Neuron (in vitro differentiated cells): ENCODE measurements at regions not wholly inside any gene's neighbourhood (a gene's known extent, or its start where the extent isn't known, plus 50 kb on each side); places are given as distances from the start of the nearest gene placed in this dataset.

ENCODE experiments used
- H2AFZ ChIP-seq: one replicate; pipeline ENCODE4 v1.6.1; 2013; ENCODE audit warnings: low read depth, mild to moderate bottlenecking, inconsistent platforms, low read length, moderate library complexity
- H3K27me3 ChIP-seq: one replicate; pipeline ENCODE4 v1.6.1; 2013; ENCODE audit warnings: low read length; ENCODE audit not compliant: insufficient read depth
- H3K36me3 ChIP-seq: one replicate; pipeline ENCODE4 v1.6.1; 2013; ENCODE audit warnings: low read length; ENCODE audit not compliant: insufficient read depth
- H3K4me1 ChIP-seq: one replicate; pipeline ENCODE4 v1.6.1; 2013; ENCODE audit warnings: low read length; ENCODE audit not compliant: insufficient read depth
- H3K4me3 ChIP-seq: 2 replicates; pipeline ENCODE4 v1.5.1; 2013; ENCODE audit warnings: mild to moderate bottlenecking, low read length, moderate library complexity
- H3K9me3 ChIP-seq: one replicate; pipeline ENCODE4 v1.6.1; 2013; ENCODE audit warnings: low read length

- Histone ChIP-seq H3K4me1 (no peaks in the 10 kb centered on the region), H3K27me3 (no peaks in the 10 kb centered on the region), H3K4me3 (no peak overlapping the region), H2AFZ (no peak overlapping the region), H3K9me3 (no peaks in the 10 kb centered on the region), H3K36me3 (no peaks in the 10 kb centered on the region)
Measured at GRCh38 chr4:81751531-81752289, 280.0 kb upstream of the RASGEF1B start.

GRCh38 chr4:81747242-81747930 is 275.7 kb upstream of the RASGEF1B start:
- H3K9me3 ChIP-seq, result no peaks in the 10 kb centered on the region
- H3K27me3 ChIP-seq, result no peaks in the 10 kb centered on the region
- no peaks in the 10 kb centered on the region for H3K36me3 ChIP-seq
- no peak overlapping the region for H3K4me3 ChIP-seq
- no peak overlapping the region for H2AFZ ChIP-seq
- H3K4me1 ChIP-seq, result no peaks in the 10 kb centered on the region

GRCh38 chr4:81746773-81747172 is 275.1 kb upstream of the RASGEF1B start:
- H3K36me3 ChIP-seq, result no peaks in the 10 kb centered on the region
- H2AFZ ChIP-seq, result no peak overlapping the region
- no peak overlapping the region for H3K4me3 ChIP-seq
- H3K4me1 ChIP-seq, result no peaks in the 10 kb centered on the region
- no peaks in the 10 kb centered on the region for H3K27me3 ChIP-seq
- H3K9me3 ChIP-seq, result no peaks in the 10 kb centered on the region

DNA sequence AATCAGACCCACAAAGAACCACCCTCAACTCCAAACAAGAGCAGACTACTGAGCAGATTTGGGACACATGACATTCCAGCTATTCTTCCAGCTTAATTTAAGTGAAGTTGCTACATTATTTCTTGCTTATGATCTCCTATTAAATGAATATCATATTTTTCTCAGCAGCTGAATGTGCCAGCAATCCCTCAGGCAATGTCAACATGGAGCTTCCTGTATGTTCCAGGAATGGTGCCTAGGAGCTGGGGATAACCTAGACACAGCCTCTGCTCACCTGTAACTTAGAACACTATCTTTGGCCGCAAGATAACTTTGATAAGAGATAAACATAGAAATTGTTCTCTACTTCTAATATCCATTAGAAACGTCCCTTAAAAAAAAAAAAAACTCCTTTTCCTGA is 274.4 kb upstream of the RASGEF1B start:
- H3K36me3 ChIP-seq, result no peaks in the 10 kb centered on the region
- H3K4me1 ChIP-seq, result no peaks in the 10 kb centered on the region
- H3K4me3 ChIP-seq, result no peak overlapping the region
- no peak overlapping the region for H2AFZ ChIP-seq
- H3K27me3 ChIP-seq, result no peaks in the 10 kb centered on the region
- no peaks in the 10 kb centered on the region for H3K9me3 ChIP-seq

DNA sequence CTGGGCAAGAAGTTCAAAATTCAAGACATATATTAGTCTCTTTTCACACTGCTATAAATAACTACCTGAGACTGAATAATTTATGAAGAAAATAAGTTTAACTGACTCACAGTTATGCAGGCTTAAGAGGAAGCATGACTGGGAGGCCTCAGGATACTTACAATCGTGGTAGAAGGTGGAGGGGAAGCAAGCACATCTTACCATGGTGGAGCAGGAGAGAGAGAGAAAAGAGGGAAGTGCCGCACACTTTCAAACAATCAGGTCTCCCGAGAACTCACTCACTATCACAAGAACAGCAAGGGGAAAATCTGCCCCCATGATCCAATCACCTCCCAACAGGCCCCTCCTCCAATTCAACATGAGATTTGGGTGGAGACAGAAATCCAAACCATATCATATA is 273.3 kb upstream of the RASGEF1B start:
- no peaks in the 10 kb centered on the region for H3K36me3 ChIP-seq
- no peaks in the 10 kb centered on the region for H3K4me1 ChIP-seq
- no peak overlapping the region for H2AFZ ChIP-seq
- H3K4me3 ChIP-seq, result no peak overlapping the region
- H3K27me3 ChIP-seq, result no peaks in the 10 kb centered on the region
- no peaks in the 10 kb centered on the region for H3K9me3 ChIP-seq

DNA sequence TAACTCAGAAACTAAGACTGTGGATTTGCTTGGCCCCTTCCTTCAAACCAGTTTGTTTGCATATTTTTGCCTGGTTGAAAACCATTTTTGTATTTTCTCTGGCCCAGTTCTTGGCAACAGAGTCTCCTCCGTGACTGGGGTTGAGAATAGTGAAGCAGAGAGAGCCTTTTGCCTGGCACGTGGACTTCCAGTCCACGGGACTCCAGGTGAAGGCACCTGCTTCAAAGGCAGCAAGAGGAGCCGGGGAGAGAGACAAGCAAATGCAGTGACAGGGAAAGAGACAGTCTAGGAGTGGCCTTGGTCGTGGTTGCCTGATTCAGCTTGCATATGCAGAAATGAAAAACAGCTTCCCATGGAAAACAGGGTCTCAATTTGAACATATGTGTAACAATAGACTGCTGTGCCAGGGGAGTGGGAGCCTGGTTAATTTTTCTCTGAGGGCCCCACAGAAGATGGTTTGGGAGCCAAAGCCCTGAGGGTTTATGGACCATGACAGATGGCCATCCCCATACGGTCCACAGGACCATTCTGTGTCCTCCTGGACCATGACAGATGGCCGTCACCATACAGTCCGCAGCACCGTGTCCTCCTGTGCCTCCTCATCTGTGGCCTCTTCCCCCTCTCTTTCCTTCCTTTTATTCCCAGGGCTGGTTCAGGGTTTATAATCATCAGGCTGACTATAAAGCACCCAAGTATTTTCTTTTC is 272.2 kb upstream of the RASGEF1B start:
- Histone ChIP-seq H3K27me3 (no peaks in the 10 kb centered on the region), H3K36me3 (no peaks in the 10 kb centered on the region), H3K9me3 (no peaks in the 10 kb centered on the region), H3K4me3 (no peak overlapping the region), H3K4me1 (no peaks in the 10 kb centered on the region), H2AFZ (no peak overlapping the region)

DNA sequence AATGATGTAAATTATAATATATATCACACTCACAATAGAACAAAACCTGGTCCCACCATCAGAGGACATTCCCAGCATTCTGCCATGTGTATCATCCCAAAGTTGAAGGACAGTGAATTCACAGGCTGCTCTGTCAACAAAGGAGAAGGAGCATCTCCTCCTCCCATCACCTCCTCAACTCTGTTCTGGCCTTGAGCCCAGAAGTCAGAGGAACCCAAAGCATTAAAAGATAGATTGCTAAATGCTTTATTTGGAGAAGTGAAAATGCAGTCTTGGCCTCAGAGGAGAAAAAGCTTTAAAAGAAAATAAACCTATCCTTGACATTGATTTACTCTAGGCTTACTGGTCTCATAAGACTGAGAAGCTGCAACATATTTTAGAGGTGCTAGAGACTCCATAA is 268.8 kb upstream of the RASGEF1B start:
- no peaks in the 10 kb centered on the region for H3K4me1 ChIP-seq
- no peaks in the 10 kb centered on the region for H3K9me3 ChIP-seq
- H3K4me3 ChIP-seq, result no peak overlapping the region
- H3K36me3 ChIP-seq, result no peaks in the 10 kb centered on the region
- H2AFZ ChIP-seq, result no peak overlapping the region
- no peaks in the 10 kb centered on the region for H3K27me3 ChIP-seq

- no peaks in the 10 kb centered on the region for H3K27me3 ChIP-seq
- H3K36me3 ChIP-seq, result no peaks in the 10 kb centered on the region
- H3K4me1 ChIP-seq, result no peaks in the 10 kb centered on the region
- H2AFZ ChIP-seq, result no peak overlapping the region
- H3K4me3 ChIP-seq, result no peak overlapping the region
- no peaks in the 10 kb centered on the region for H3K9me3 ChIP-seq
Measured at GRCh38 chr4:81738891-81739290, 267.2 kb upstream of the RASGEF1B start.

- Histone ChIP-seq H3K4me1 (no peaks in the 10 kb centered on the region), H2AFZ (no peak overlapping the region), H3K36me3 (no peaks in the 10 kb centered on the region), H3K27me3 (no peaks in the 10 kb centered on the region), H3K9me3 (no peaks in the 10 kb centered on the region), H3K4me3 (no peak overlapping the region)
Measured at GRCh38 chr4:81737865-81738559, 266.3 kb upstream of the RASGEF1B start.

DNA sequence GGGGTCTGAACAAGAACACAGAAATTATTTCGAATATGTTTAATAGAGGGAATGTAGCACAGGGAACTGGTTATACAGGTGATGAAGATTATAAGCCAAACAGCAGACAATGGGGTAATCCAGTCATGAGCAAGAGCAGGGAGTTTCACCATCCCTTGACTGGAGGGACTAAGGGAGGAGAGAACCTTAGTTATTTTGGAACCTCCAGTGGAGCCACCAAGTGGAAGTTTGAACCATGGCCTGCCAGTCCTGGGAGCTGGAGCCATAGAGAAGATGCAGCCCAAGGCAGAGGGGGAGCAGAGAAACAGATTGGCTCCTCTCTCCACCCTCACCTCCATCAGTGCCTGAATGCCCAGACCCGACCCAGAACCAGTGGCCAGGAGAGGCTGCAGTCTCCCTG is 264.6 kb upstream of the RASGEF1B start:
- Histone ChIP-seq H3K9me3 (no peaks in the 10 kb centered on the region), H3K27me3 (no peaks in the 10 kb centered on the region), H3K4me1 (no peaks in the 10 kb centered on the region), H2AFZ (no peak overlapping the region), H3K36me3 (no peaks in the 10 kb centered on the region), H3K4me3 (no peak overlapping the region)

DNA sequence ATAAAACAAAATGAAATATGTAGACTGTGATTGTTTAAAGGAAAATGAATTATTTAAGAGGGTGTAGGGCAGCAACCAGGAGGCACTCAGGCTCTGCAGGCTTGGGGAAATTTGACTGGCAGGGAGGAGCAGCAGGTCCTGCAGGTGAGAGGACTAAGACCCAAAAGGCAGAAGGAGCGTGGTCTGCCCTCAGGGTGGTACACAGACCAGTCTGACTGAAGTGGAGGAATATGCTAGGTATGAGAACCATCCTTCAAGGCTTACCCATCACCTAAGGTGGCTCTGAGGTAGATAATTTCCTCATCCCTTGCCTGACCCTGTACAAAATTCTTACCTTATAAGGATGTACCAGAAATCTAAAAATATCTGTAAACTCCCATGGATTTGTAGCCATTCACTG is 261.3 kb upstream of the RASGEF1B start:
- Histone ChIP-seq H3K27me3 (no peaks in the 10 kb centered on the region), H3K4me3 (no peak overlapping the region), H3K9me3 (no peaks in the 10 kb centered on the region), H3K4me1 (no peaks in the 10 kb centered on the region), H3K36me3 (no peaks in the 10 kb centered on the region), H2AFZ (no peak overlapping the region)

DNA sequence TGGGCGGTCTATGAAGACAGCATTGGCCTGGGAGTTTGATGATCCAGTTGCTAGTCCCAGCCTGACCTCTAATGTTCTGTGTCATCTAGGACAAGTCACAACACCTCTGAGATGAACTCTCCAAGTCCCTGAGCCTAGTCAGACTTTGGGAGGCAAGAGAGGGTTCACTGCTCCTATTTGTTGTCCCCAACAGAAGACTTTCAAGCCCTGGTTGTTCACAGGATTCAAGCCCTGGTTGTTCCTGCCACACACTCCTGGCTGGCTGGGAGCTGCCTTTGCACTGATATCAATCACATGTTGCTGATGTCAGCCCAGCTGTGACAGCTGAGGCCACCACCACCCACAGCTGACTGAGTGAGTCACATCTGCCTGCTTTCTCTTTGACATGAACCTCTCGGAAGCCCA is 253.2 kb upstream of the RASGEF1B start:
- no peaks in the 10 kb centered on the region for H3K9me3 ChIP-seq
- no peaks in the 10 kb centered on the region for H3K27me3 ChIP-seq
- no peak overlapping the region for H2AFZ ChIP-seq
- H3K36me3 ChIP-seq, result no peaks in the 10 kb centered on the region
- H3K4me3 ChIP-seq, result no peak overlapping the region
- no peaks in the 10 kb centered on the region for H3K4me1 ChIP-seq
